HCT116 (cell line): ENCODE measurements at regions not wholly inside any gene's neighbourhood (a gene's known extent, or its start where the extent isn't known, plus 50 kb on each side); places are given as distances from the start of the nearest gene placed in this dataset.
A peak's percentile ranks its signal among the peaks of the same experiment; 100 is the strongest.

Source experiments
- ATAC-seq: fragments of 200-7000 bp; cut with Tn5 transposase; 2 replicates; pipeline ENCODE4 v1.9.1; 2020; ENCODE audit warnings: mild to moderate bottlenecking, moderate library complexity
- BruUV-seq: library from RNA; stranded (reverse); fragments of 400-500 nt; replicated peaks from 2 replicates; lab custom pipeline; 2021; lab: Mats Ljungman, UMichigan
- CTCF ChIA-PET: fragments of 300-600 bp; sonication (Branson Sonifier 250); formaldehyde crosslinking; loops from one replicate; lab custom pipeline; 2021; ENCODE audit warnings: antibody characterized with exemption; lab: Charles Lee
- POLR2A ChIA-PET: fragments of 300-600, 350-600 bp; sonication (Branson Sonifier 250); formaldehyde crosslinking; loops from one replicate; lab custom pipeline; 2021; ENCODE audit warnings: antibody characterized with exemption; lab: Charles Lee
- RAD21 ChIA-PET, 2 experiments: fragments of 300-600 bp; sonication (Branson Sonifier 250); formaldehyde crosslinking; loops; one replicate each; lab custom pipeline; 2023; ENCODE audit warnings: low total read pairs in 2 of 2; ENCODE audit not compliant: uncharacterized antibody in 2 of 2, unreplicated experiment in 2 of 2, low non-redundant PET in 1 of 2; lab: Charles Lee
- DNase-seq: peaks from one replicate; pipeline ENCODE4 v3.0.0-alpha.2; 2010; ENCODE audit warnings: low read depth, low spot score
- H2AFZ ChIP-seq: fragments of 200-600 bp; shearing (Covaris generic), sonication (generic); 2 replicates; pipeline ENCODE4 v1.6.1; 2017; ENCODE audit warnings: low read depth, mixed run types, mixed read lengths, antibody characterized with exemption, low read length; ENCODE audit not compliant: poor library complexity, severe bottlenecking
- H3K27ac ChIP-seq: 2 replicates; pipeline ENCODE4 v1.5.1; 2012; ENCODE audit warnings: low read depth, low read length
- H3K27me3 ChIP-seq: fragments of 200-600 bp; sonication (generic); 2 replicates; pipeline ENCODE4 v1.6.1; 2016; ENCODE audit warnings: mixed run types, low read length, mixed read lengths; ENCODE audit not compliant: insufficient read depth
- H3K36me3 ChIP-seq, 2 experiments: fragments of 200-500 bp in 1 of 2; fragments of 200-600 bp in 1 of 2; sonication (Bioruptor generic) in 1 of 2; sonication (generic) in 1 of 2; 2 replicates each; pipeline versions ENCODE4 v1.5.1 to v1.6.1; 2014 to 2016; ENCODE audit warnings: low read length in 2 of 2, inconsistent platforms in 1 of 2, mixed read lengths in 1 of 2, mixed run types in 1 of 2; ENCODE audit not compliant: insufficient read depth in 2 of 2, control insufficient read depth in 1 of 2
- H3K4me1 ChIP-seq, 2 experiments: fragments of 200-600 bp in 1 of 2; sonication (generic) in 1 of 2; 2 replicates each; pipeline versions ENCODE4 v1.5.1 to v1.6.1; 2012 to 2017; ENCODE audit warnings: low read length in 2 of 2, inconsistent platforms in 1 of 2, mild to moderate bottlenecking in 1 of 2, mixed read lengths in 1 of 2, mixed run types in 1 of 2, moderate library complexity in 1 of 2; ENCODE audit not compliant: insufficient read depth in 2 of 2, control insufficient read depth in 1 of 2
- H3K4me2 ChIP-seq: fragments of 200-600 bp; sonication (generic); 2 replicates; pipeline ENCODE4 v1.6.1; 2017; ENCODE audit warnings: mixed run types, low read length, mixed read lengths
- H3K4me3 ChIP-seq, 2 experiments: fragments of 200-600 bp in 1 of 2; sonication (generic) in 1 of 2; replicated peaks in 1 of 2; 2 replicates each; pipeline ENCODE4 v1.5.1; 2011 to 2016; ENCODE audit warnings: low read length in 2 of 2, control low read depth in 1 of 2, low read depth in 1 of 2, mild to moderate bottlenecking in 1 of 2, mixed read lengths in 1 of 2, mixed run types in 1 of 2
- H3K79me2 ChIP-seq: fragments of 200-600 bp; sonication (generic); 2 replicates; pipeline ENCODE4 v1.6.1; 2017; ENCODE audit warnings: mild to moderate bottlenecking, mixed run types, low read length, moderate library complexity, mixed read lengths; ENCODE audit not compliant: insufficient read depth
- H3K9ac ChIP-seq: fragments of 200-600 bp; sonication (generic); 2 replicates; pipeline ENCODE4 v1.6.1; 2016; ENCODE audit warnings: low read length, mixed read lengths
- H3K9me2 ChIP-seq: fragments of 200-600 bp; sonication (generic), shearing (Covaris generic); 2 replicates; pipeline ENCODE4 v1.6.1; 2017; ENCODE audit warnings: mixed run types, mild to moderate bottlenecking, moderate library complexity; ENCODE audit not compliant: insufficient read depth
- H3K9me3 ChIP-seq, 2 experiments: fragments of 200-500 bp in 1 of 2; fragments of 200-600 bp in 1 of 2; sonication (Bioruptor generic) in 1 of 2; sonication (generic) in 1 of 2; 2 replicates each; pipeline ENCODE4 v1.6.1; 2014 to 2017; ENCODE audit warnings: low read length in 2 of 2, mixed read lengths in 2 of 2, inconsistent platforms in 1 of 2, low read depth in 1 of 2, mild to moderate bottlenecking in 1 of 2, mixed run types in 1 of 2, moderate library complexity in 1 of 2; ENCODE audit not compliant: control insufficient read depth in 1 of 2, insufficient read depth in 1 of 2
- H4K20me1 ChIP-seq: fragments of 200-600 bp; sonication (generic), shearing (Covaris generic); 2 replicates; pipeline ENCODE4 v1.6.1; 2017; ENCODE audit warnings: mixed run types, mild to moderate bottlenecking, moderate library complexity; ENCODE audit not compliant: insufficient read depth
- ATF3 ChIP-seq: IDR thresholded peaks from 2 replicates; pipeline ENCODE4 v1.6.1; 2012
- CBX3 ChIP-seq: IDR thresholded peaks from 2 replicates; pipeline ENCODE4 v1.6.1; 2012; ENCODE audit warnings: low read depth
- CTCF ChIP-seq, 3 experiments: fragments of 200-600 bp in 1 of 3; sonication (generic) in 1 of 3; IDR thresholded peaks in 2 of 3; conservative IDR thresholded peaks in 1 of 3; 2 replicates each; pipeline ENCODE4 v1.5.1; 2012 to 2017; ENCODE audit warnings: low read depth in 2 of 3, low read length in 2 of 3, antibody characterized with exemption in 1 of 3, borderline replicate concordance in 1 of 3, control low read depth in 1 of 3, mild to moderate bottlenecking in 1 of 3, mixed read lengths in 1 of 3, mixed run types in 1 of 3, moderate library complexity in 1 of 3; ENCODE audit not compliant: insufficient read depth in 1 of 3
- FOSL1 ChIP-seq: IDR thresholded peaks from 2 replicates; pipeline ENCODE4 v1.6.1; 2012; ENCODE audit warnings: low read depth
- RAD21 ChIP-seq: IDR thresholded peaks from 2 replicates; pipeline ENCODE4 v1.6.1; 2012; ENCODE audit warnings: low read depth, mild to moderate bottlenecking
- REST ChIP-seq: IDR thresholded peaks from 2 replicates; pipeline ENCODE4 v1.6.1; 2012; ENCODE audit warnings: low read depth
- SIN3A ChIP-seq: IDR thresholded peaks from 2 replicates; pipeline ENCODE4 v1.6.1; 2012; ENCODE audit warnings: low read depth
- YY1 ChIP-seq: IDR thresholded peaks from 2 replicates; pipeline ENCODE4 v1.6.1; 2011; ENCODE audit warnings: low read length, low read depth, moderate library complexity, mild to moderate bottlenecking; ENCODE audit not compliant: insufficient replicate concordance; ENCODE audit errors: extremely low read depth
- intact Hi-C: fragments of 100-400 bp; cut with micrococcal nuclease; formaldehyde crosslinking; loops from 2 replicates; pipeline ENCODE4 v1.10.0; 2022

GRCh38 chr11:8318536-8318935 is 54.9 kb upstream of the LMO1 start:
- intact Hi-C loops: no loop called here
- no peaks in the 10 kb centered on the region for H3K9me3 ChIP-seq
- no peak overlapping the region for H3K27ac ChIP-seq
- BruUV-seq: no TSS peak
- no peaks in the 10 kb centered on the region for H4K20me1 ChIP-seq
- no peak overlapping the region for H3K9ac ChIP-seq
- no peak overlapping the region for H3K4me2 ChIP-seq
- H3K36me3 ChIP-seq: no peaks in the 10 kb centered on the region
- CTCF ChIA-PET: interaction anchor here (0.9 to 1.7 kb wide), 6 partner anchors 9 to 249 kb away, joined by 3 to 6 read pairs (median 4); partner anchors contain the start of gene LMO1
- RAD21 ChIA-PET: no interaction called here
- H3K9me2 ChIP-seq: no peaks in the 10 kb centered on the region
- no peaks in the 10 kb centered on the region for H3K27me3 ChIP-seq
- H3K79me2 ChIP-seq: no peaks in the 10 kb centered on the region
- DNase-seq (no peak), ATAC-seq (peak; percentile 86)
- POLR2A ChIA-PET: no interaction called here
- H2AFZ ChIP-seq: no peak overlapping the region
- H3K4me3 ChIP-seq: no peak overlapping the region
- no peaks in the 10 kb centered on the region for H3K4me1 ChIP-seq
- TF ChIP-seq ATF3 (no peak), RAD21 (peak; percentile 58), CTCF (IDR thresholded peaks at IDR 0.05 in 2 of 3, conservative IDR thresholded peaks at IDR 0.05 in 1 of 3; ENCODE audit: borderline replicate concordance in 1 of 3, insufficient read depth in 1 of 3, low read depth in 2 of 3, low read length in 2 of 3) (peak; percentile 39 to 55 (median 49); a peak in 4 of 6 replicates)
- TF ChIP-seq, all 23 proteins: peak for 2

- H3K9ac ChIP-seq: no peak overlapping the region
- ATAC-seq: no peak
- H4K20me1 ChIP-seq: no peaks in the 10 kb centered on the region
- CTCF ChIA-PET: no interaction called here
- TF ChIP-seq CBX3: no peak
- no peak for TF ChIP-seq SIN3A
- no peak for TF ChIP-seq YY1
- no peak for TF ChIP-seq FOSL1
- no peak for TF ChIP-seq REST
- no peak for DNase-seq
- no peaks in the 10 kb centered on the region for H3K79me2 ChIP-seq
- H3K27me3 ChIP-seq: no peaks in the 10 kb centered on the region
- POLR2A ChIA-PET: no interaction called here
- H3K4me3 ChIP-seq: no peak overlapping the region
- H3K4me1 ChIP-seq: no peaks in the 10 kb centered on the region
- no peaks in the 10 kb centered on the region for H3K9me3 ChIP-seq
- no peaks in the 10 kb centered on the region for H3K9me2 ChIP-seq
- H3K4me2 ChIP-seq: no peak overlapping the region
- no peak overlapping the region for H3K27ac ChIP-seq
- H2AFZ ChIP-seq: no peak overlapping the region
- no peaks in the 10 kb centered on the region for H3K36me3 ChIP-seq
- no TSS peak for BruUV-seq
- RAD21 ChIA-PET: no interaction called here
- intact Hi-C loops: no loop called here
Observed at GRCh38 chr11:8317159-8317558, 53.5 kb upstream of the LMO1 start.
